Hepatocyte (in vitro differentiated cells): ENCODE measurements at regions not wholly inside any gene's neighbourhood (a gene's known extent, or its start where the extent isn't known, plus 50 kb on each side); places are given as distances from the start of the nearest gene placed in this dataset.
"Not testable (repeated sequence)": the region's sequence is repeated elsewhere in the genome, so short reads cannot be mapped to it uniquely, and the experiment has no call there.

Experiments used
- CTCF ChIP-seq: fragments of 200-600 bp; sonication (generic); IDR thresholded peaks from 2 replicates; pipeline ENCODE4 v1.5.1; 2016; ENCODE audit warnings: antibody characterized with exemption, mild to moderate bottlenecking; ENCODE audit not compliant: poor library complexity
- EZH2 ChIP-seq: fragments of 200-600 bp; sonication (generic); IDR thresholded peaks from 2 replicates; pipeline ENCODE4 v1.6.1; 2016; ENCODE audit warnings: antibody characterized with exemption, mild to moderate bottlenecking, borderline replicate concordance

- TF ChIP-seq CTCF, EZH2: not testable (repeated sequence)
Measured at GRCh38 chr20:26181364-26181763, 484.7 kb upstream of the ZNF337 start.
